ENCODE measurements at regions not wholly inside any gene's neighbourhood (a gene's known extent, or its start where the extent isn't known, plus 50 kb on each side); places are given as distances from the start of the nearest gene placed in this dataset.

GRCh38 chr4:128528793-128529553, 241.4 kb upstream of the PGRMC2 start:
- DNase-seq: no peak

- DNase-seq: no peak
Observed at GRCh38 chr4:128527946-128528576, 240.4 kb upstream of the PGRMC2 start.

- no peak for DNase-seq
Observed at GRCh38 chr4:128527351-128527750, 239.7 kb upstream of the PGRMC2 start.

- DNase-seq: no peak
Observed at GRCh38 chr4:128525992-128526630, 238.5 kb upstream of the PGRMC2 start.

GRCh38 chr4:128525387-128525786, 237.8 kb upstream of the PGRMC2 start:
- DNase-seq: no peak

GRCh38 chr4:128524311-128524710, 236.7 kb upstream of the PGRMC2 start:
- DNase-seq: no peak

- DNase-seq: no peak
Observed at GRCh38 chr4:128521648-128522111, 234.1 kb upstream of the PGRMC2 start.

GRCh38 chr4:128521156-128521555, 233.5 kb upstream of the PGRMC2 start:
- DNase-seq: no peak

GRCh38 chr4:128519163-128519830, 231.7 kb upstream of the PGRMC2 start:
- DNase-seq: peak; percentile 40 to 41

- peak in 1 of 2 donors; percentile 42 for DNase-seq
Observed at GRCh38 chr4:128517739-128518510, 230.3 kb upstream of the PGRMC2 start.

GRCh38 chr4:128517096-128517738, 229.6 kb upstream of the PGRMC2 start:
- DNase-seq: no peak

- DNase-seq: peak; percentile 82 to 88
Observed at GRCh38 chr4:128516301-128516969, 228.8 kb upstream of the PGRMC2 start.

GRCh38 chr4:128513664-128514484, 226.3 kb upstream of the PGRMC2 start:
- DNase-seq: no peak

GRCh38 chr4:128512767-128513322, 225.2 kb upstream of the PGRMC2 start:
- DNase-seq: no peak

GRCh38 chr4:128512161-128512560, 224.5 kb upstream of the PGRMC2 start:
- DNase-seq: no peak

- DNase-seq: no peak
Observed at GRCh38 chr4:128510850-128511249, 223.2 kb upstream of the PGRMC2 start.

GRCh38 chr4:128502818-128503527, 215.4 kb upstream of the PGRMC2 start:
- DNase-seq: no peak

- no peak for DNase-seq
Observed at GRCh38 chr4:128501239-128501638, 213.6 kb upstream of the PGRMC2 start.
